HG03045 (cell line): ENCODE measurements at regions not wholly inside any gene's neighbourhood (a gene's known extent, or its start where the extent isn't known, plus 50 kb on each side); places are given as distances from the start of the nearest gene placed in this dataset.

Experiments
- ATAC-seq: cut with Tn5 transposase; IDR thresholded peaks from one replicate; pipeline ENCODE4 v1.9.1; 2021; ENCODE audit warnings: mild to moderate bottlenecking, moderate library complexity; ENCODE audit not compliant: unreplicated experiment

DNA sequence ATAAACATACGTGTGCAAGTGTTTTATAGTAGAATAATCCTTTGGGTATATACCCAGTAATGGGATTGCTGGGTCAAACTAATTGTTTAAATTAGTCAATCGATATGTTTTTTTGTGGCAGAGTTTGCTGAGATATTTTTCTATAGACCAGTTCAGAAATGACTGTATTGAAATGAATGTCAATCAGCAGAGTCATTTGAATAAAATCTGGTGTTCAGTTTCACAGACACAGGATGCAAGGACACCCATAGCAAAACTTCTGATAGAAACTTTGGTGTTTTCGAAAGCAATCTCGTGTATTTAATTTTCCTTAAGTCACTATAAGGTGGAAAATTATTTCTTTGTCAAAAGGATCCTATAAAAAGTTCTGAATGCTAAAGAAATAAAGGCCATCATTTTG, 434.4 kb downstream of the RAP2B start:
- ATAC-seq = no peak

DNA sequence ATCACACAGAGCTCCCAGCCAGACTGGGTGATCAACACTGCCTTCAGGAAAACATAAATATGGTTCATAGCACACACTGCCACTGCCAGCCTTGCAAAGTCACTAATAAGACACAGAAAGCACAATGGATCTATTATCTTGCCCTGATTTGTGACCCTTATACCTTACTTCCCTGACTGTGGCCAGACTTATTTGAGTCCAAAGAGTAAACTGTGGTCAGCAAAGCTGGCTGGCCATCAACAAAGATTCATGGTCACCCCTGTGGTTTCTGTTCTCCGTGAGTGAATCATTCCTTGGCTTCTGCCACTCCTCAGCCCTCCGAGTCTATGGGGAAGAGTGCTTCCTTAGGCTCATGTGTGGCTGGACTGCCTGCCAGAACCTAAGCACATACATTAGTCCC, 437.7 kb downstream of the RAP2B start:
- no peak for ATAC-seq

DNA sequence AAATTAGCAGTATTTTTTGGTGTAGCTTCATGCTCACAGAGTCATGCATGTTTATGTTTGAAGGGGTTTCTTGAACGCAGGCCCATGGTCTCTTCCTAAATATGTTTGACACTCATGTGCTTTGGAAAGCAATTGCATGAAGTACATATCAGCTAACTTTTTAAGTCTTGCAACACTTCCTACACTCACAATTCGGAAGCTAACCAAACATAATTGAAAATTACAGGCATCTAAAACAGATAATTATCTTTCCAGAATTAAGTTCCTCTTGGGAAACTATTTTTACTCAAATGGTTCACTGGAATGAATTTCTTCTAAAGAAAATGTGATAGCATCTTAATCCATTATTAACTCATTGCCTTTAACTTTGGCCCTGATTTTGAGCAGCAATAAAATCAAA, 438.9 kb downstream of the RAP2B start:
- ATAC-seq = no peak

DNA sequence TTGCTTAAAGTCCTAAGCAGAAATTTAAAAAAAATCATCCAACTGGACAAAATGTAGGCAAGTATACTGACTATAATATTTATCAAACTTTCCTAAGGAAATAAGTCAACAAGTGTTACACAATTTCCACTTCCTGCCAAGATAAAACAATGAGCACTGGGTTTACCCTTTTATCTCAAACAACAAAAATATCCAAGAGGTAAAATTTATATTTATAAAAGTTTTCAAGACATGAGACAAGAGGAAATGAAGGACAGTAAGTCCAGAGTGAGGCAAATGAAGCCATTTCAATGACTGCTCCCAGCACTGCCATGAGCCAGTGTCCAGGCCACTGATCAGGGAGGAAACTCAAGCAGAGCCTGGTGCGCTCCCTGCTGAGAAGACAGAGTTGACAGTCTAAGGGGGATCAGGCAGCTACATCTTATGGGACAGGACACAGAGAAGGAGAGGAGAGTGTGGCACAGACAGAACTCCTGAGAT, 439.4 kb downstream of the RAP2B start:
- ATAC-seq = no peak

DNA sequence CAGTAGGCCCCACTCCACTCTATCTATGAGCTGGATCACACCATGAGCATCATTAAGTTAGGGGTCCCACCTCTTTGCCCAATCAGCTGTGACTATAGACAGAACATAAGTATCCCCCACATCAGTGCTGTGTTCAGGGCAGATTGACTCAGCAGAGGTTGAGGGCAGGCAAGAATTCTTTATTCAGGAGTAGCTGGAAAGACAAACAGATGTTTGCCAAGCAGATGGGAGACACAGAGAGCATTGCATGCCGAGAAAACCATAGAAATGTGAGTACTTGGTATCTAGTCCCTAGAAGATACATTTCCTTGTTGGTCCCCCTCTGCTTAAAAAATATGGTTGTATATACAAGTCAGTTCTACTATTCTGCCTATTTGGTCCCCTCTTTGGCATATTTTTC, 440.8 kb downstream of the RAP2B start:
- no peak for ATAC-seq

DNA sequence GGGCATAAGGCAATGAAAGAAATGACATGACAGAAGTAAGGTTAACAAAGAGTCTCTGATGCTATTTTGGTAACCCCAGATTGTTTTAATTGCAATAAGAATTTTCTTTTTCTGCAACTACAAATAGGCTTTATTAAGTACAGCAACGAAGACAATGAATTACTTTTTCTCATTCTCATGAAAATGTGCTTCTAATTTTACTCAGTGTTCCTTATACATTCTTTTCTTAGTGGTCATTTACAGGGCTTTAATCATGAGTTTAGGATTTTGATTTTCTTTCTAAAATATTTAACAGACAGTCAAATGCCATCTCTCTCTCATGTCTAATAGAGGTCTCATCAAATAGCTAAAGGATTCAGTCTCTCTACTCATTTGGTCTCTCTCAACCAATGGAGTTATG, 452.1 kb downstream of the RAP2B start:
- ATAC-seq = no peak

DNA sequence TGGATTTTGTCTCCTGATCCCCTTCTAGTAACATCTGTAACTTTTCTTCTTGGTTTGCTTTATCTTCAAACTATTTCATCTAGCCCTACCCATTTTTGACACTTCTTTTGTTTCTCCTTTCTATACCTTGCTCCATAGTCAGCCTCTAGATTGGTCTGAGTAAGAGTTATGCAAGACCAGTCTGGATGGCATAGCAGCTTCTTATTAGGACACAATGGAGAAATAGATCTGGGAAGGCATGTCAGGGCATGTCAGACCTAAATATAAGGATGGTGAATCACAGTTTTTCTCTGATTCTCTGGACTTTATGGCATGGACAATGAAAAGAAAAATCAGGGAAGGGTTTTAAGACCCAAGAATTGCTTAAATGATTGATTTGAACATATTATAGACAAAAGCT, 452.5 kb downstream of the RAP2B start:
- ATAC-seq = no peak

DNA sequence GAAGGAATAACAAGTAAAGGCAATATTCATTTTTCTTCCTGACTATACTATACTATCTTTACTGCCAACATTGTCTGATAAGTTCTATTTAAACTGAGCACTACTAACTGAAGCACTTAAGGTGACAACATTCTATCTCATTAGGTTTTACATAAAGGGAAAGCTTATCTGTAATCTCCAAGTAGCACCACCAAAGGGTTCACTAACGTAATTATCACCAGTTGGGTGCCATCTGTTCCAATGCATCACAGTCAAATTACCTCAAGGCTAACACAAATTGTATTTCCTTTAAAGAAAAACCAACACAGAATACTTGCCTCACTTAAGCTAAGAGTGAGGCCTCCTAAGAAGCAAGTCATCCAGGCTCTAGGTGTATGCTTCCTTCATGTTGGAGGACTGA, 453.8 kb downstream of the RAP2B start:
- no peak for ATAC-seq

DNA sequence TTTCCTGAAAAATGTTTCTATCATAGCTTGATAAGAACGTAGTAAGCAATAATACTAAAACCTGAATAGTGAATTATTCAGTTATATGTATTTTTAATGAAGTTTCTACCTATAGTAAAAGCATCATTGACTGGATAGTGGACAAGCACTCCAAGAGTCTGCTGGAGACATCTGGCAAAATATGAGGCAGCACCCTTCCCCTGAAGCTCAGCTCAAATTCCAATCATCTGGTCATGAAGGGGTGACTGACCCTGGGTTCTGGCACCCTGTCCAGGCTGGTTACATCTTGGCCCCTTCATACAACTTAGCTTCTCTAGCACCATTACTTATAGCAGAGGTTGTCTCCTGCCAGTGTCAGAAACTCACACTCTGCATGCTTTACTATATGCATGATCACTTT, 455.4 kb downstream of the RAP2B start:
- ATAC-seq = no peak

DNA sequence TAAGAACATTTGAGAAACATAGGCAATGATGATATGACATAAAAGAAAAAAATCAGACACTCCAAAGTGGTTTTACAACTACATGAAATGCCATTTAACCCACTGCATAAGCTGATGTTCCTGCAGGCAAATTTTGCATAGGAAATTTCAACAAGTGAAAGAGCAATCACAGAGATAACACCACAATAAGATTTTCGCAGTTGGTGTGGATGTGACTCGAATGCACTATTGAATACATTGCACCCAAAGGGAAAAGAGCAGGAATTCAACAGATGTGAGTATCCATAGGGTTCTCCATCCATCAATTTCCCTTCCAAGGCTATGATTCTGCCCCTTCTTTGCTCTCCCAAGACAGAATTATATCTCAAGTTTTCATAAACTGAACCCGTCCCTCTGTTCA, 456.1 kb downstream of the RAP2B start:
- ATAC-seq = no peak

DNA sequence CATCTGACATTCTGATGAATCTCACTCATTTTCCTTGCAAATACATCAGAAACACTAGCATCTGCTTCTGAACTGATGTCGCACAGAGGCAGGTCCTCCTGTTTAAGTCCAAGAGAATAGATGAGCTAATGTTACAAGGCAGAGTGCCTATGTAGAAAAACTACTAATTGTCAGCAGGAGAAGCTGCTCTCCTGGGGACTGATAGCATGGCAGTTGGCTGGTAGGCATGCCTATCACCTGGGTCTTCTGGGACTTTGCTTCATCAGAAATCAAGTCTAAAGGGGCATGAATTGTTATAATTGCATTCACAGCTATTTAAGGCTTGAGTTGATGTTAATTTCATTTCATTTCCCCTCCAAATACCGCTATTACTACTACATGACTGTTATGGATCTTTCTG, 457.2 kb downstream of the RAP2B start:
- no peak for ATAC-seq

DNA sequence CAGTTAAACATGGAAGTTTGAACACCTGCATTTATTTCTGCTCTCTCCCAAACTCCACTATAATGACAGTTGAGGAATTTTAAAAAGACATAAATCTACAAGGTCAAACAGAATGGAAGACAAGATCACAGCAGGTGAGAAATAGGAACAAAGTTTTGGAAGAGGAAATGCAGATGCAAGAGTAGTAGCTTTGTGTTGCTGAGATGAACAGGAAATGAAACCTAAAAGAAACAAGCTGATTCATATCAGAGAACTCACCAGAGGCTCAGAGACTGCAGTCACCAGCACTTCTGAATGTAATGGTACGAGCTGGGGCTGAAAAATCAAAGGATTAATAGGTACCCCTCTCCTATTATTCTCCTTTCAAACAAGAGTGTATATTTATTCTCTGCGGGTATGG, 459.9 kb downstream of the RAP2B start:
- ATAC-seq = peak; percentile 93

DNA sequence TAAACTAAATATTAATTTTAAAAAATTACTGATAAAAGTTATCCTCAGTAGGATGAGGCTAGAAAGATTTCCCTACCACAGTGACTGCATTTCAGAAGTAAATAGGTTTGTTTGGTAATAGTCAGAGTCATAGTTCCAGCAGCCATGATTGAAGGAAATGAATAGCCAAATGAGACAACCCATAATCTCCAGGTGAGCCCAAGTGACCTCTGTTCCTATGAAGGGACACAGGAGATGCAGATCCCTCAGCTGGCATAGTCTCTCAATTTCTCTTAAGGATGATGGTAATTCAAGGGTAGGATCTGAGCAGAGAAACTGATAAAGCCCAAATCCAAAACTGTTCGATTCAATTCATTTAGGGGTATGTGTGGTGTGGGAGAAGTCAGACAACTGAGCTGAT, 461.8 kb downstream of the RAP2B start:
- ATAC-seq = no peak

DNA sequence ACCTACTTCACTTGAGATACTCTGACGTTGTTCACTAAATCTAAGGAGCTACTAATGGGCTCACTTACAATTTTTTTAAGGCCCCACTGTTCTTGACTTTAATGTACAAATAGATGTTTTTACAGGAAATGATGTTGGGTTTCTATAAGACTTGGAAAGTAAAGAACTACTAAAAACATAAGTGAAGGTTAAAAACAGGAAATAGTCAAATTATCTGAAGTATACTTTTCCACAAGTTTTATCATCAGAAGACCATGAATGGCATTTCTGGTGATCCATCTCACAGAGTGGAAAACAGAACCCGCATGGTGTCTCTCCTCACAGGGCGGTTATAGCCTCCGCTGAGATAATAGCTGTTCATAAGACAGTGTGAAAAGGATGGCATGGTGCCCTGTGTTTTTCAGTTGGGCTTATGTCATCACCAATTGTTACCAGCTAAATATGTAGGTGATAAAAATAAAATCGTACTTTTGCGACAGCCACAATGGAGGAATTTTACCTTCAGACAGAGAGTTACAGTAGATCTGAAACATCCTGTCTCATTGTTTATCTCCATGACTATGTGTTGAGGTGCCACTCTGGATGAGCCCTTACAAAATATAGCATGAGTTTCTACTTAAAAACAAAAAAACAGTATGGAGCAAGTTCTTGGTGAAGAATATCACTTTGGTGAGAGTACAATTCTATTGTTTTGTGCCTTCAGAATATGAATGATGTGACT, 462.4 kb downstream of the RAP2B start:
- no peak for ATAC-seq

DNA sequence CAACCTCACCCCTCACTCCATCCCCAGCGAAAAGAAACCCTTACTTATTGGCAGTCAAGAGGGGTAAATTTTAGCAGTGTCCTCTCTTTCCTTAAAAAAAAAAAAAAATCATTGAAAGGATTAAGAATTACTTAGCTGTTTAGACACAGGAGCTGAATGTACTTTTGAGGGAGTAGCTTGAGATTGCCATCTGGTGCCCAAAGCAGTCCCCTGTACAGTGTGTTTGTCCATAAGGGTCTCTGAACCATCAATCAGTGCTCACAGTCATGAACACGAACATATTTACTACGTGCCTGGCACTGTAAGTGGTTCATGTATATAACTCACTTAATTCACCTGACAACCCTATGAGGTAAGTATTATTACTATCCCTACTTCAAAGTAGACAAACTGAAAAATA, 463.5 kb downstream of the RAP2B start:
- ATAC-seq = no peak

DNA sequence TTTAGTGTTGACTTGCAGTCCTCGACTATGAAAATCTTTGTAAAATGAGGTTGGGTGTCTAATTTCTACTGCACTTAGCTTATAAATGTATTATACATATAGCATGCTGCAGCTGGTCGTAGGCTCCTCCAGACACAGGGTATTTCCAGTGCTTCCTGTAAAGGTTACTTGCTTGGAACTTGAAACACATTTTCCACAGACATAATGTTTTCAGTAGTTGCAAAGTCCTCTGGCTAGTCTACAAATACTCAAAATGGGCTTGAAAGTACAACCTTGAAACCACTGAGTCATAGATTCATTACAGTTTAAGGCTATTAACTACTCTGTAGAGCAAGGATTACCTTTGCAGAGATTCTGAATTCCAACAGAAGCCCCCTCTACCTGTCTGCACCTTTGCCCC, 464.1 kb downstream of the RAP2B start:
- ATAC-seq = no peak

DNA sequence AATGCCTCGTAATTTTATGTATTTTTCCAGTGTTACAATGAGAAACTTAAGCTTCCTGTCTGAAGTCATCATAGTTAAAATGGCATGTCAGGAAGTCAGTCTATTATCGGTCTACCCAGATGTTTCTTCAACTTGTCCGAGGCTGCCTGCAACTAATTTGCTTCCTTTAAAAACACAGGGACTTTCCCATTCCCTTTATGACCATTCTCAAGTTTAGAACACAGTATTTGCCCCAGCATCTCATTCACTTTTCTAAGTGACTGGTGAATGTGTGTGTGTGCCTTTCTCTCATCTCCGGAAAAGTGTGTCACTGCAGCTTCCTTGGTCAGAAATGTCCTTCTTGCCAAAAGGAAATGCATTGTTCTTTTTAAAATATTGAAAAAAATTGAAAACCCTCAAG, 466.6 kb downstream of the RAP2B start:
- peak; percentile 72 for ATAC-seq

DNA sequence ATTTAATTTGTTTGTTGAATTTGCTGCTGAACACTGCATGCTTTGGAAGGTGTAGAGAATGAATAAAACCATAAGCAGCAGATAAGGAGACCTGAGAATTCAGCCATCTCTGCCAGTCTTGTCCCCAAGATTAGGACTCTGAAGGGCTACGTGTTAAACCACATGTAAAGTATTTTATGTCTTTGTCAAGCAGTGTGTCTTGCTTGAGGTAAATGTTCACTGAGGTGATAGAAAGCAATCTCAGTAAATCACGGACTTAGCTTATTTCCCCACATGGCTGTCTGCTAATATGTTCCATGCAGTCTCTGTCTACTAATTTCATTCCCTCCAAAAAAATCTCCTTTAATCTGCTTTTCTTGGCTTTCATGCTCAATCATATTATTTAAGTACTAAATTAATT, 467.1 kb downstream of the RAP2B start:
- ATAC-seq = no peak

DNA sequence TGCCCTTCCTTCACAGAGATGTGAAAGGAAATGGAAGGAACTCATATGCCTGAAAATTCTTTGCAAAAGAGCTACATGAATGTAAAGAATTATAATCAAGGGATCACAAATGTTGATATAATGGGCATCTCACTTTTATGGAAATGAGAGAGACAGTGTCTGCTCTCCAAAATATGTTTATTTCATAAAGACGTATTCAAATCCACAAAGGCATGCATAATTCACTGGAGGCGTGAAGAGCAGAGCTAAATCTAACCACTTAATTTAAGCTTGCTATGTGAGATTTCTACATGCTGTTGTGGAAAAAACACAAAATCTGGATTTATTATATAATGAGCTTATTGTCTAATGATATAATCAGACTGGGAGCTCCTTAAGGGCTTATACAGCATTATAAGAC, 469.1 kb downstream of the RAP2B start:
- ATAC-seq = no peak

DNA sequence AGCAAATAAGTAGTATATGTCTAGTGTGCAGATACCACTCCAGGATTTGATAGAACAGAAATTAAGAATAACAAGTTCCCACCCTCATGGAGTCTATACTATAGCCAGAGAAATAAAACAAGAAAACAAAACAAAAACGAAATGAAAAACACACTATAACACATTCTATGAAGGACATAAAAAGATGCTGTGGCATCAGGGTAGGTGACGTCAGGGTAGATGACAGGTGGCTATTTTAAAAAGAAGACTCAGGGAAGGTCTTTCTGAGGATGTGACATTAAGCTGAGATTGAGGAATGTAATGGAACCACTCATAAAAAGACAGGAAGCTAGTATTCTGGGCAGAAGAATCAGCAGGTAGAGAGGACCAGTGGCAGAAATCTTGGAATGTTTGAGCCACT, 469.6 kb downstream of the RAP2B start:
- no peak for ATAC-seq

DNA sequence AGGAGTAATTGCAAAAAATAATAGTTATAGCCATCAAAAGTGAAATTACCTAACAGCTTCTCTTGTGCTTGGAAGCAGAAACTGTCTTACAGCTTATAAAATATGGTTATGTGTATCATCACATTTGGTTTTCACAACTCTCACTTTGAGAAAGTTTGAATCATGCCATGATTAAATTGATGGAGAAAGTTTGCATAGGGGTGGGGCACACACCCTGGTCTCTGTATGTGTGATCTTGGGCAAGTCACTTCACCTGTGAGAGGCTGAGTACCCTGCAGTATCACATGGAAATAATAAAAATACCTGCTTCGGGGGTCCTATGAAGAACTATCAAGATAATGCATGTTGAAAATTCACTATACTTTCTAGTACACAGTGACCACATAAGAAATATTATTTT, 471.4 kb downstream of the RAP2B start:
- ATAC-seq = no peak

DNA sequence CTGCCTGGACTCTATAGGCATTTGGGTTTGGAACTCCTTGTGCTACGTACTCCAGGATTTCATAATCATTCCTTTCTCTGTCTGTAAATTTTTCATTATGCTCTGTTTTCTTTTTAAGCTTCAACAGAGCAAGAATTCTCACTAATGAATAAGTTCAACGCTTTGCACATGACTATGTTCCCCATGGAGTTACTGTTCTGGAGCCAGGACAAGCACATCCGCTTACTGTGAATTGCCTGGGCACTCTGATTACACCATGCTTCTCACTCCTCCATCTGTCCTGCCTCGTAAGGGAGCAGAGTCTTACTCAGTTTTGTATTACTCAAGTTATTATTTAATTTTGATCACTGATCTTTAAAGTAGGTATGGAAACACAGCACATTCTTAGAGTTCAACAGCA, 472.7 kb downstream of the RAP2B start:
- ATAC-seq = no peak

DNA sequence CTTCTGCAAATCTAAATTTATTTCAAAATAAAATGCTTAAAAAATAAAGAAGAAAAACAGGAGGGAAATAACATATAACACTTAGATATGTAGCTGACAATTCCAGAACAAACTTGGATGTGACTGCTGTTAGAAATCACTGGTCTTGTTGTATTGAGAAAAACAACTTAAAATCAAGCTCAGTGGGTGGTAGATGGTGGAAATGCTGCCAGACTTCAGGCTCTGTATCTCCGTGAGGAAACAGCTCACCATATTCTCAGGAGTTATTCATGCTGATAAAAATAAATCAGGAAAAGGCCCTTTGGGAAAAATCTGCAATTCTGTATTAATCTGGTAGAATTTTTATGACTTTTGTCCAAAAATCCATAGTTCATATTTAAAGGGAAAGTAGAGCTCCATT, 477.6 kb downstream of the RAP2B start:
- no peak for ATAC-seq
